WI38 (cell line): ENCODE measurements at regions not wholly inside any gene's neighbourhood (a gene's known extent, or its start where the extent isn't known, plus 50 kb on each side); places are given as distances from the start of the nearest gene placed in this dataset.

Experiments
- H3K4me3 ChIP-seq: 2 replicates; pipeline ENCODE4 v1.5.1; 2011; ENCODE audit warnings: low read depth, mild to moderate bottlenecking, control low read depth, low read length
- CTCF ChIP-seq: IDR thresholded peaks from 2 replicates; pipeline ENCODE4 v1.5.1; 2012; ENCODE audit warnings: low read depth, mild to moderate bottlenecking, control low read depth, low read length

GRCh38 chr10:84763965-84764364 is 435.6 kb downstream of the CCSER2 start:
- H3K4me3 ChIP-seq: no peak overlapping the region
- no peak for TF ChIP-seq CTCF

DNA sequence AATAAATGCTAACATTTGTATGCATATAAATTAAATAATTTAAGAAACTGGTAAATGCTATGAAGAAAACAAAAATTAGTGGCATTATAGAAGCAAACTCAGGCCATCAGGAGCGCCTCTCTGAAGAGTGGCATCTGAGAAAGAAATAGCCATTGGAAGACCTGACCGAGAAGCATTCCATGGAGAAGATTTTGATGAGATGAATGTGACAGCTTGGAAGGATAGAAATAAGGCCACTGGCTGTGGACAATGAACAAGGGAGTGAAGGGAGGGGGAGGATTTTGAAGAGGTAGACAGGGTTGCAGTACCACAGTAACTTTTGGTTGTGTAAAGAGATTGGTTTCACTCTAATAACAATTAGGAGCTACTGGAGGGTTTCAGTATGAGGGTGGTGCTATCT is 436.7 kb downstream of the CCSER2 start:
- no peak for TF ChIP-seq CTCF
- no peak overlapping the region for H3K4me3 ChIP-seq

DNA sequence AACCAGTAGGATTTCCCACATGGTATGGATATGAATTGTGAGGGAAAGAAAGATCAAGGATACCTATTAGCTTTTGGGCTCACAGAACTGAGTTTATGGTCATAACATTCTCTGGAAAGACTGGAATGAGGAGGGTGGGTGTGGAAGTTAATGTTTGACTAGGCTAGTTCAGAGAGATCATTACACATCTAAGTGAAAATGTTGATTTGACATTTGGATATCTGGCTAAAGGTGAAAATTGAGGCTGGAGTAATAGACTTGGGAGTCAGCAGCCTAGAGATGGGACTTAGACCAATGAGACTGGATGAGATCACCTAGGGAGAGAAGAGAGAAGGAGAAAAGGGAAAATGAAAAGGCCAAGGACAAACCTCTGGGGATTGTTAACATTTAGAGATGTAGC is 437.3 kb downstream of the CCSER2 start:
- TF ChIP-seq CTCF: no peak
- H3K4me3 ChIP-seq: no peak overlapping the region

GRCh38 chr10:84766923-84767322 is 438.5 kb downstream of the CCSER2 start:
- no peak overlapping the region for H3K4me3 ChIP-seq
- TF ChIP-seq CTCF: no peak

DNA sequence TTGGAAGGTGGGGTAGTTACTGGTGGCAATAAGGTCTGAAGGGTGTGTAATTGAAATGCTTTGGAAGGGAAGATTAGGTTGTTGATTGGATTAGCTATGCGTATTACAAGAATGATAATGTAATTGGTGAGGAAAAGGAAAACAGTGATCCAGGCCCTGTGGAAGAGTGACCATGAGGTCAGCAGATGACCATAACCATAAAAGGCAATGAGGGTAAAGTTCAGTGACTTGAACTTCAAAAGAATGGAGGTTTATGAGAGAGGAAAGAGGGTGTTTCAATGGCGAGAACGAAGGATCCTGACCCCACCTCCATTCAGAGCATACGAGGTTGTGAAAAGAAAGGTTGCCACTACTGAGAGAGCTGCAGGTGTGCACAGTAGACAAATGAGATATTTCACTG is 439.7 kb downstream of the CCSER2 start:
- TF ChIP-seq CTCF: no peak
- no peak overlapping the region for H3K4me3 ChIP-seq

- no peak for TF ChIP-seq CTCF
- no peak overlapping the region for H3K4me3 ChIP-seq
Observed at GRCh38 chr10:84770824-84771223, 442.4 kb downstream of the CCSER2 start.

GRCh38 chr10:84783386-84783785 is 455.0 kb downstream of the CCSER2 start:
- TF ChIP-seq CTCF: no peak
- no peak overlapping the region for H3K4me3 ChIP-seq

- TF ChIP-seq CTCF: no peak
Observed at GRCh38 chr10:84783909-84784308, 455.5 kb downstream of the CCSER2 start.

More at GRCh38 chr10:84783909-84784308, 455.5 kb downstream of the CCSER2 start:
- no peak overlapping the region for H3K4me3 ChIP-seq
